Kasumi-1 (cell line): ENCODE measurements at regions not wholly inside any gene's neighbourhood (a gene's known extent, or its start where the extent isn't known, plus 50 kb on each side); places are given as distances from the start of the nearest gene placed in this dataset.
A peak's percentile ranks its signal among the peaks of the same experiment; 100 is the strongest.
"Not testable (repeated sequence)": the region's sequence is repeated elsewhere in the genome, so short reads cannot be mapped to it uniquely, and the experiment has no call there.

Source experiments
- DNase-seq, 2 experiments: peaks; one replicate each; lab custom pipeline; 2025; lab: John Stamatoyannopoulos, UW

DNA sequence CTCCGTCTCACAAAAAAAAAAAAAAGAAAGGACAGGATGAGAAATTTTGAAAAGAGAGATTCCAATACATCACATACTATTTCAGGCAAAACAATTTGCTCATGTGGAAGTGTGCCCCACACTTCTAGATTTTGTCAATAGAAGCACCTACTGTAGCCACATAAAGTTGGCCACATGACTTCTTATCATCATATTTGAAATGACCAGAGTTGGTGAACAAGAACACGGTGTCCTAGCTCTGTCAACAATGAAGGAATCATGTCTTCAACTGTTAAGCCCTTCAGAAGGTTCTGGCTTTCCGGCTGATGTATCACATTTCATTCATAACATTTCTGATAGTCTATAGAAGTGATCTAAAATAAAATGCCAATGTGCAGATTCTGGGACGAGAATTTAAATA lies 534.5 kb downstream of the TMEM114 start:
- DNase-seq = no peak

DNA sequence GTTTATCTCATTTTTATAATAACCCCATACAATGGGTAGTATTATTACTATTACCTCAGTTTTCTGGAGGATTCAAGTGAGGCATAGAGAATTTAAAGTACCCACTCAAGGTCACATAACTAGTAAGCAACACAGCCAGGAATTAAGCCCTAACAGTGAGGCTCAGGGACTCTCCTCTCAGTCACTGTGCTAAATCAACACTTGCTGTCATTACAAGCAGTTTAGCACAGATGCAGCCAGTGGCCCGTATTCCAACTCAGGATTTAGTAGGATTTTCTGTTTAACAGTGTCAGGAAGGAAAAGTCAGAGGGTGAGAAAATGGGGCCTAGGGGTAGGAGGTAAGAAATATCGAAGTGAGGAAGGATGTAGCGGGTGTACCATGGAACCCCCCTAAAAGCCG lies 536.9 kb downstream of the TMEM114 start:
- DNase-seq = no peak

DNA sequence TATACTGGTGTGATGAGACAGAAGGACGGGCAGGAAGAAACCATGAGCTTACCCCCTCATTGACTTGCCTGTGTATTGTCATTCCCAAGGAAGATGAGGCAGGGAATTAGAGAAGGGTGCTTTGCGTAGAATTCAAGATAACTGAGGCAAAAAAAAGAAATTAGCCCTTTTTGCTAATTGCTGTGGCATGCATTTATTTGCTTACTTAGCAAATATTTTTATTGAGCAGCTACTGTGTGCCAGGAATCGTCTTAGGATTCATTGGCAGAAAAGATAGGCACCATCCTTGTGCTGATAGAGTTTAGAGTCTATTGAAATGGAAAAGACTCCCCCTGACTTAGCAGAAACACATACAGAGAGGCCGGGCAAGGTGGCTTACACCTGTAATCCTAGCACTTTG lies 541.9 kb downstream of the TMEM114 start:
- DNase-seq = no peak

DNA sequence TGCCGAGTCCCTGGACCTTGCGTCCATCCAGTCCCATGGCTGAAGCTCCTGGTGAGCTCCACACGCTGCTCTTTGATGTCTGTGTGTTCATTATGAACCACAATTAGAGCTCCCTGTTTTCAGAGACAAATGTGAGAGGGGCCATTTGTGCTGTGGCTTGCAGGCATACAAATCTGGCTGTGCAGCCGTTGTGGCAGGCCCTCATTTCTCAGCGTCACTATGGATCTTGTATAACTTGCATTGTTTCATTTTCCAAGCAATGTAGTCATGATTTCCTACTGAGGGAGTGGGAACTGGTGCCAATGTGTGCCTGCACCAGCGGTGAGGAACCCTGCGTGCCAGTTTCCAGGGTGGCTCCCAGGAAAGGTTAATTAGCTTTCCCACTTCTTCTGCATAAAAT lies 542.6 kb downstream of the TMEM114 start:
- no peak for DNase-seq

DNA sequence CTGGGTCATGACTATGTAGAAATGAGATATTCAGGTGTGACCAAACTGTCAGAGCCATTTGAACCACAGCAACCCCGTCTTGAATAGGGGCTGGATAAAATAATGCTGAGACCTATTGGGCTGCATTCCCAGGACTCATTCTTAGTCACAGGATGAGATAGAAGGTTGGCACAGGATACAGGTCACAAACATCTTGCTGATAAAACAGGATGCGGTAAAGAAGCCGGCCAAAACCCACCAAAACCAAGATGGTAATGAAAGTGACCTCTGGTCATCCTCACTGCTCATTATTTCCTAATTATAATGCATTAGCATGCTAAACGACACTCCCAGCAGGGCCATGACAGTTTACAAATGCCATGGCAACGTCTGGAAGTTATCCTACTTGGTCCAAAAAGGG lies 545.5 kb downstream of the TMEM114 start:
- no peak for DNase-seq

DNA sequence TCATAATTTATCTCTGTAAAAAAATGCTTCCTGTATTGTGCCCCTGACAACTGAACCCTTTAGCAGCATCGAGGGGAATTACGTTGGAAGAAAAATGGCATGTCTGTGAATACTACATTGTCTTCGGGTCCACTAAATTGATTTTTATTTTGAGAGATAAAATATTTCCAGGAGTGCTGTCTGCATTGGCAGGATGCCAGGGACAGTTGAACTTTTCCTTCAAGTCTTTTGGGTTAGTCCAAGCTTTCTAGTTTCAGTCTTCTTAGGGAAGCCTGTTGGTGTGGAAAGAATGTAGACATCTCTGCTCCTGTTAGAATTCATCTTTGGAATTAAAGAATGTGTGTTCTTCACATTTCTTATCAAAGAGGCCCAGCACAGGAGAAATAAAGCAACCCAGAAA lies 557.9 kb downstream of the TMEM114 start:
- no peak for DNase-seq

DNA sequence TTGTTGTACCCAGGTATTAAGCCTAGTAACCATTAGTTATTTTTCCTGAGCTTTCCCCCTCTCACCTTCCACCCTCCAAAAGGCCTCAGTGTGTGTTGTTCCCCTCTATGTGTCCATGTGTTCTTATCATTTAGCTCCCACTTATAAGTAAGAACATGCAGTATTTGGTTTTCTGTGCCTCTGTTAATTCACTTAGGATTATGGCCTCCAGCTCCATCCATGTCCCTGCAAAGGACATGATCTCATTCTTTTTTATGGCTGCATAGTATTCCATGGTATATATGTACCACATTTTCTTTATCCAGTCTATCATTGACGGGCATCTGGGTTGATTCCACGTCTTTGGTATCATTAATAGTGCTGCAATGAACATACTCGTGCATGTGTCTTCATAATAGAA lies 560.3 kb downstream of the TMEM114 start:
- DNase-seq = not testable (repeated sequence)

DNA sequence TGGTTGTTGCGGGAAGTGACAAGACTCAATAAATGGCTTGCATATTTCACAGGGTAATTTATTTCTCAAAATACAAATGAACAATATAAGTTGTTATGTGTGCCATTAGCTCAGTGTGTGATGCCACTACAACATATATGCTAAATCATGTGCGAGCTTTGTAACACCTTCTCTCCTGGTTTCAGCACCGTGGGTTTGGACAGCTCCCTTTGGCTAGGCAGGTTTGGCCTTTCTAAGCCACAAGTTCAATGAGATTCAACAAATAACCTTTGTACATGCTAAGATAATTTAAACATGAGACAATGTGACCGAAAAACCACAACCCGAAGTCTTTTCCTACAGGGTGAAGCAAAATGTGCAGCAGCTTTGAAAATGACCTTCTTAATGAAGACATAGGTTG lies 563.9 kb downstream of the TMEM114 start:
- DNase-seq = peak in 1 of 2 experiments; percentile 1

DNA sequence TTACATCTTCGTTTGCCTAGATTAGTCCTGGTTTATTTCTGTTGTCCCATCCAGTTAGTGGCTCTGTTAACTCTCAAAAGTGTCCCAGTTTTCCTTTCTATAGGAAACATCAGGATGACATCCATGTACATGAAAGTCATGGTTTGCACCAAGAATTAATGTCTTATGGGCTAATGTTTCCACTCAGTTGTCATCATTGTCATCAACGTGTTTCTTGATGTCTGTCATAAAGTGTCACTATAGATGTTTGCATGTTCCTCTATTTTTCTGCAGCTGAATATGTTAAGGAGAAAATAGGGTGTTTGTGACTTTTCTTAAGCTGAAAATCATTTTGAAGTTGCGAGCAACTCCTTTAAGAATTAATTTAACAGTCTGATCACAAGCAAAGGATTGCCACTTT lies 567.0 kb downstream of the TMEM114 start:
- no peak for DNase-seq

DNA sequence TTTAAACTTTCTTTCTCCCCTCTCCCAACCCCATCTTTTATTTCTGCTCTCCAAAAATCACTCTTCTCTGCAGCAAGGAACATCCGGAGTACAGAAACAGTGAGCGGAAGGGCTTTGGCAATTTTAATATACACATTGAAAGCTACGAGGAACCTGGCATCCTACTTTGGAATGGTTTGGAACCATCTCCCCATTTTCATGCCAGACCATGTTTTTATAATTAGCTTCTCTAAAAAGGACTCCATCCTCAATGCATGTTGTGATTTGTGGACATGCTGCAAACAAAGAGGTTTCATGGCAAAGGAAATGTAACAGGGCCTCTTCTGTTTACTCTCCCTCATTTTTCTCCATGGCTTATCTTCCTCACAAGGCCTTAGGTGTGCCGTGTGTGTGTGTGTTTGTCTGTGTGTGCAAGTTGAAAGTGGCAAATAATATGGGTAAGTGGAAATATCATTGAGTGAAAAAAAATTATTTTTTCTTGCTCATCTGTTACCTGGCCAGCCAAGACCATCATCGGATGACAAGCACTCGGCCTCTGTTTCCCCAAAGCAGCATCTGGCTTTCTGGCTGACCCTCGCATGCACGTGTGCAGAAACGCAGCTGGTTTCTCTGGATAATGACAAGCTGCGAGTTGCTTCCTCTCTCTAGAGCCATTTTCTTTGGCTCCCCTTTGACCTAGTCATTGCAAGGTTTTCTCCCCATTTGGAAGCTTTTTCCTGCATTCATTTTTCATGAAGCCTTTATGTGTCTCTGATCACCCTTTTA lies 585.0 kb downstream of the TMEM114 start:
- no peak for DNase-seq

DNA sequence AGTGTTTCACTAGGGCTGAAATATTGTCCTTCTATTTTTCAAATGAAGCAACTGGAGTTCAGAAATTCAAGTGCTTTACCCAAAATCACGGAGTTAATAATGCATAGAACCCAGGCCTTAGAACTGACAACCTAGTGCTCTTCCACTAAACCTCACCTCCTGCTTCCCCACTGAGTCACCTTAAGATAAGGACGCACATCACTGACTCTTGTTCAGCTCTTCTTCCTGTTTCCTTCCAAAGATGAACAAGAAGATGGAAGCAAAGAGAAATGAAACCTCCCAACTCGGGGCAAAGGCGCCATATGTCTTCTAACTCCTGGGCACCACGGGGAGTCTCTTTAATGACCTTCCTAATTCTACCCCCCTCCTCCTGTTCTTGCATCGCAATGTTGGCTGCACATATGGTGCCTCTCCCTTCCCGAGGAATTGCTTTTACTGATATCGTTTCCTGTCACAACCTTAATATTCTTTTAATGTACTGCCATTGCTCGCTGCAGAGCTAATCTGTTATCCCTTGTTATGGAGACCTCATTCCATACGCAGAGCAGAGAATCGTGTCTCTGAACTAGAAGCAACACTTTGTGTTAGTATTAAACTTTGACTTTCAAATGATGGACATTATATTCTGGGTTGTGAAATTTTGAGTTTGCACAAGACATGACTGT lies 591.4 kb downstream of the TMEM114 start:
- no peak for DNase-seq

DNA sequence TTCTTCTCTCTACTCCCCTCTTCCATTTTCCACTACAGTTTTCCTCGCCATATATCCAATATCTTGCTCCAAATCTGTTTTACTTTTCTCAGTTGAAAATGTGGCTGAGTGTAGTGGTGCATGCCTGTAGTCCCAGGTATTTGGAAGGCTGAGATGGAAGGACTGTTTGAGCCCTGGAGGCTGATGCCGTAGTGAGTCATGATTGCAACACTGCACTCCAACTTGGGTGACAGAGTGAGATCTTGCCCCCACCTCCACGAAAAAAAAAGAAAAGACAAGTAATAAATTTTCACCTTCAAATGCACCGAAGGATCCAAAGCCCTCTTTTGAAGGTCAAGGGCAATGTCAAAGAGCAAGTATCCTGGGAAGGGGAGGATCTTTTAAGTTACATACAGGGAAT lies 592.3 kb downstream of the TMEM114 start:
- DNase-seq = no peak

DNA sequence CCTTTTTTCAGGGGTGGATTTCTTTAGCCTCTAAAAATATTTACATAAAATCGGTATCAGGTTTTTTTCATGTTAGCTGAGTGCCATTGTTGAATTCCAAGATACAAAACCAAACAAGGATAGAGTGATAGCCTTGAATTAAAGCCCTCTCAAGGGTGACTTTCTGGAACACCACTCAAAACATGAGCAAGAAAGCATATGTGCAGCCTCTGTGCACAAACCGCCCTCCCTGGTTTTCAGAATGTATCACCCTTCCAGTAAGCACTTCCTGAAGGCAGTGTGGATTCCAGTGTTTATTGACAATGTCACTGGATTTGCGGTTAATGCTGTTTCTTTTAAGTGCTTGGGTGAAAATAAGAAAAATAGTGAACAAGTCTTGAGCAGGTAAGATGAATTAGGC lies 597.7 kb downstream of the TMEM114 start:
- no peak for DNase-seq

DNA sequence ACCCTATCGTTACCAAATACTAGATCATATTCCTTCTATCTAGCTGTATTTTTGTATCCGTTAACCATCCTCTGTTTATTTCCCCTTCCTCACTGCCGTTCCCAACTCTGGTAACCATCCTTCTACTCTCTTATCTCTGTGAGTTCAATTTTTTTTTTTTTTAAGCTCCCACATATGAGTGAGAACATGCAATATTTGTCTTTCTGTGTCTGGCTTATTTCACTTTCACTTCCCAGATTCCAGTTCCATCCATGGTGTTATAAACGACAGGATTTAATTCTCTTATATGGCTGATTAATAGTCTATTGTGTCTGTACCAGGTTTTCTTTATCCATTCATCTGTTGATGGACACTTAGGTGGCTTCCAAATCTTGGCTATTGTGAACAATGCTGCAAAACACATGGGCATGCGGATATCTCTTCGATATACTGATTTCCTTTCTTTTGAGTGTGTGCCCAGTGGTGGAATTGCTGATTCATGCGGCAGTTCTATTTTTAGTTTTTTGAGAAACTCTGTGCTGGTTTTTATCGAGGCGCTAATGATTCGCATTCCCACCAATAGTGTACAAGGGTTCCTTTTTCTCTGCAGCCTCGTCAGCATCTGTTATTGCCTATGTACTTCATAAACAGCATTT lies 599.6 kb downstream of the TMEM114 start:
- no peak for DNase-seq

DNA sequence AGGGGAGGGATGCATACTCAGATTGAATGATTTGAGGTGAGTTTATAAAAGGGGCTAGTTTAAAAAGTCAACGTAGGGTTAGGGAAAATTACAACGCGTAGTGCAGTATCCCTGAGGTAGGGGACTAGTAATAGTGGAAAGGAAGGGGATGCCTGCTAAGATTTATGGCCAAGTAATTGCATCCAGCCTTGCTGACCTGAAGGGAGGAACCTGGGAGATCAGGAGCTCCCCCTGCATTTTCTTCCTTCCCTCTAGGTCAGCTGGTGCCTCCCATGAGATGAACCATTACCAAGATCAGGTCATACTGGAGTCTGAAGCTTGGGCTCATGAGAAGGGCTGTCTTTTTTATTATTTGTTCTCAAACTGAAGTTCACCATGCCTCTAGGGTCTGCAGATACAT lies 606.6 kb downstream of the TMEM114 start:
- DNase-seq = no peak

DNA sequence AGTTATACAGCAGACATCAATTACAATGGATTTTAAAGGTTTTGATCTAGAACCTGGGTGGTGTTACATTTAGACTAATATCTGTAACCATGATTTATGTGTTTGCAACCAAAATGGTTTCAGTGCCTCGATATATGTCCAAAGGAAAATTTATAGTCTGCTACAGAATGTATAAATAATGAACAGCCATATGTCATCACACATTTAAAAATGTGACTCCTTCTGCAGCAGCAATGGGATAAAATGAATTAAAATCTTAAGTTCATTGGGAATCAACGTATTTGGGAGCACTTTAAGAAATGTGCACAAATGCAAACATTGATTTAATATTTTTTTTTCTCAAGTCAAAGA lies 610.2 kb downstream of the TMEM114 start:
- DNase-seq = no peak

DNA sequence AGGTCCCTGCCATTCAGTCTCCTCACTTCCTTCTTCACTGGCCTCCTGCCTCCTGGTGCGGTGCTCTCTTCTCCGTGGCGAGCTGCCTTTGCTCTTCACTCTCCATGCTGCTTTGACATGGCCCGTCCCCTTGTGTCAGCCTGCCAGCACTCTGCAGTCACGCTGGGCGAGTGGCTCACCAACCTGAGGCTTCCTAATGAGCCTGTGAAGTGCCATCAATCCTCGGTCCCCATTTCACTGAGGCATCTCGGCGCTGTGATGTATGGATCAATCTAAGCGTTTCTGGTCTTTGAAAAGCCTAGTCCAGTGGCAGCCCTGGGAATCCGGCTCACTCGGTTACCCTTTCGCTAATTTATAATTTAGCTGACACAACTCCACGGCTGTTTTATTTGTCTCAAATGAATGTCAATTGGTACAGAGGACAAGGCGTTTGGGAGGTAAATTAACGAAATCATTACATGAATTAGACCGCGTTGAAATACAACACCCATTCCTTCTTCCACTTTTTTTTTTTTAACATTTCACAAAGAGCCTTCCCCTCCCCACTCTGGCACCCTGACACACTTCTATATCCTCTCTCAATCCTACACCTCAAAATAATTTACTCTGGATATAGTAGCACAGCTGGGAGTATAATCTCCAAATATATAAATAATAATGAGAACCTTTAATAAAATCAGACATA lies 610.7 kb downstream of the TMEM114 start:
- DNase-seq = no peak

DNA sequence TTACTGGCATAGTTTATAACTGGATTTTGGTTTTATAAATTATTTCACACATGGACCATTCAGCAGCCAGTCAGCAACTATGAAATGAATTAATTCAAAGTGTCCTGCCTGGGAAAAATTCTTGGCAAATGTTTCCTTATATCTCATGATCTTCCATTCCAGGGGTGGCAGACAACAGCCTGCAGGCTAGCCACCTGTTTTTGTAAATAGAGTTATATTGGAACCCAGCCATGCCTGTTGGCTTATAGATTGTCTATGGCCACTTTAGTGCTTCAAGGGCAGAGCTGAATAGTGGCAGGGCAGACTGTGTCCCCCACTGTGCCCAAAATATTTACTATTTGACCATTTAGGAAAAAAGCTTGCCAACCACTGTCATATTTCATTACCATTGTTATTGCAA lies 613.7 kb downstream of the TMEM114 start:
- DNase-seq = no peak

DNA sequence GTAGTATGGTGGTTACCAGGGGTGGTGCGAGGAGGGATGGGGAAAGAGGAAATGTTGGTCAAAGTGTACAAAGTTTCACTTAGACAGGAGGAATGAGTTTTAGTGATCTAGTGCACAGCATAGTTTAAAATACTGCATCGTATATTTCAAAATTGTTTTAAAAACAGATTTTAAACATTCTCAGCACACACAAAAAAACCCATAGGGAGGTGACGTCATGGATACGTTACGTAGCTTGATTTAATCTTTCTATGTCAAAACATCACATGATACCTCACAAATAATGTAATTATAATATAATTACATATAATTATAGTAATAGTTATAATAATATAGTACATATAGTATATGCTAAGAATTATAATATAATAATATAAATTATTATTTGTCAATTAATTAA lies 614.2 kb downstream of the TMEM114 start:
- no peak for DNase-seq

DNA sequence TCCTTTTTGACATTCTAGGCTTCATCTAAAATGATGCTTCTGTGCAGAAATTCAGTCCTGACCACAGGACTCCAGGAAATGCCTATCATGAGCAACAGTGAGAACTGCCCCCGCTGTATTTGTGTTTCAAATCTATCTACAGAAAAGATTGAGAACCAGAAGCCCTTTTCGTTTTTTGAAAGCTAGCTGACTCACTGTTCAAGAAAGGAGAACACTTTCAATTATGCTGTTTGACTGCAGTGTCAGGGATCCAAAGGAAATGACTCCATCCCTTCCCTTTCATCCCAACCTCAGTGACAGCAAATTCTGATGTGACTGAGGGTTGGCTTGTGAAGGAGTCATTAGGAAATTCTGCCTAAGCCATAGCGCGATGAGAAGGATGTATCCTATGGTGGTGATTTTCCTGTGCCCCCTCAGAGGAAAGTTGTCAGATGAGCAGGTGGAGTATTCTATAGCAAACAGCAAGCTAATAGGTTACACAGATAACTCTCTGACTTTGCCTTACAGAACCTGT lies 622.3 kb downstream of the TMEM114 start:
- no peak for DNase-seq

DNA sequence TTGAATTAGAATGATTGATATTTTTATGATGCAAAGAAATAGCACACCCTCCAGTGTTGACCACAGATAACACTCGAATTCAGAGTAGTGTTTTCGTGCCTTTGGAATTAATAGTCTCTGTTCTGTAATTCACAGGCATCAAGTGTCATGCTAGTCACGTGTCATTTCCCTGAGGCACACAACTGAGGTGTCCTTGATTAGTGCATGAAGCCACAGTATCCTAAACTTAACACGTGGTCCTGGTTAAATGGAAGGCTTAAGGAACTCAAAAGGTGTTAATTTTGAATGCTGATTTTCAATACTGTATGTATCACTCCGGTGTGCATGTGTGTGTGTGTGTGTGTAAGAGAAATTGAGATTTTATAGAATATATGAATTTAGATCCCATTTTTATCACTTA lies 625.6 kb downstream of the TMEM114 start:
- DNase-seq = no peak

DNA sequence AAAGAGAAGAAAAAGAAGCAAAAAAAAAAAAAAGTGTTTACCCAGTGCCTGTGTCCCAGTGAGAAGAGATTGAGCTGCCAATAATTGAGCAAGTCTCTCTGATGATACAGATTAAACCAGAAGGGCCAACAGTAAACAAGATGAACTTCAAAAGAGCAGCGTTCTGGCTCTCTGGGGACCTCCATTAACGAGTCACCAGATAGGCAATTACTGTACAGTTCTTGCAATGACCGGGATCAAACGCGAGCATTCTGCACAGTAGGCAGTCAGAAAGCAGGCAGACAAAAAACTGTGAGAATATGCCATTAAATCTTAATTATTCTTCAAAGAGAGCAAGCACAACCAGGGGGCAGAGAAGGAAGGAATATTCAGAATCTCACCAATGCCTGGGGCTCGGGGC lies 626.1 kb downstream of the TMEM114 start:
- DNase-seq = no peak
